Neural progenitor cell (in vitro differentiated cells): ENCODE measurements at regions not wholly inside any gene's neighbourhood (a gene's known extent, or its start where the extent isn't known, plus 50 kb on each side); places are given as distances from the start of the nearest gene placed in this dataset.

Experiments
- EZH2 ChIP-seq: fragments of 200-600 bp; sonication (generic); IDR thresholded peaks from 2 replicates; pipeline ENCODE4 v1.6.1; 2017; ENCODE audit warnings: antibody characterized with exemption, mild to moderate bottlenecking, moderate library complexity
- EZH2phosphoT487 ChIP-seq: fragments of 200-600 bp; sonication (generic); IDR thresholded peaks from 2 replicates; pipeline ENCODE4 v1.6.1; 2017; ENCODE audit warnings: antibody characterized with exemption
- TF ChIP-seq, protein P1 (sequence below): fragments of 200-600 bp; sonication (generic); IDR thresholded peaks from 2 replicates; pipeline ENCODE4 v1.5.1; 2017; ENCODE audit warnings: antibody characterized with exemption, mild to moderate bottlenecking

DNA sequence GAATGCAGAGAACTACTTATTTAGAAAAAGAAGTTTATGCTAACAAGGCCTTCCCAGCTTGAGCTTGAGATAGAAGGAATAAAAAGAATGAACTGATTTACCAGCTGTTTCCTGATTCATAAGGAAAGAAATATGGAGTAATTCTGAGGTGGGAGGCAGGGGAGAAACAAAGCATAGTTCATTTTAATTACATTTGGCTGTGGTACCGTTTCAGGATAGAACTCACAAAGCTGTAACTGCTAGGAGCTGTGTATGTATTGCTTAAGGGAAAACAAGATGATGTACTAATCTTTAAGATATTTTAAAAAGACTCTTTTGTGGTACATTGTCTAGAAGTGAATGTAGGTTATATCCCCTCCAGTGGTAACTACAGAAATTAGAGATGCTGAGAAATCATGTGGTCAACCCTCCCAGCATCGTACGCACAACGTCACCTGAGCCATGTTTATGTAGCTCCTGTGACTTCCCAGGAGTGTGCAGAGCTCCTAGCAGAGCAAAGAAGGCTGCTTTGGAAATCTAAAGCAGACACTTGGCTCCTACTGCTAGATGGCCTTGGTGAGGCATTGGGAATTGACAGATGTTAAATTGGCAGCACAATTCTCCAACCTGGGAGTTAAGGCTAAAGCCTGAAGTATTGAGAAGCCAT lies 208.3 kb upstream of the VLDLR start:
- TF ChIP-seq, protein P1, sequence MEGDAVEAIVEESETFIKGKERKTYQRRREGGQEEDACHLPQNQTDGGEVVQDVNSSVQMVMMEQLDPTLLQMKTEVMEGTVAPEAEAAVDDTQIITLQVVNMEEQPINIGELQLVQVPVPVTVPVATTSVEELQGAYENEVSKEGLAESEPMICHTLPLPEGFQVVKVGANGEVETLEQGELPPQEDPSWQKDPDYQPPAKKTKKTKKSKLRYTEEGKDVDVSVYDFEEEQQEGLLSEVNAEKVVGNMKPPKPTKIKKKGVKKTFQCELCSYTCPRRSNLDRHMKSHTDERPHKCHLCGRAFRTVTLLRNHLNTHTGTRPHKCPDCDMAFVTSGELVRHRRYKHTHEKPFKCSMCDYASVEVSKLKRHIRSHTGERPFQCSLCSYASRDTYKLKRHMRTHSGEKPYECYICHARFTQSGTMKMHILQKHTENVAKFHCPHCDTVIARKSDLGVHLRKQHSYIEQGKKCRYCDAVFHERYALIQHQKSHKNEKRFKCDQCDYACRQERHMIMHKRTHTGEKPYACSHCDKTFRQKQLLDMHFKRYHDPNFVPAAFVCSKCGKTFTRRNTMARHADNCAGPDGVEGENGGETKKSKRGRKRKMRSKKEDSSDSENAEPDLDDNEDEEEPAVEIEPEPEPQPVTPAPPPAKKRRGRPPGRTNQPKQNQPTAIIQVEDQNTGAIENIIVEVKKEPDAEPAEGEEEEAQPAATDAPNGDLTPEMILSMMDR = no peak
- TF ChIP-seq EZH2 = no peak
- no peak for TF ChIP-seq EZH2phosphoT487
